ENCODE measurements at regions not wholly inside any gene's neighbourhood (a gene's known extent, or its start where the extent isn't known, plus 50 kb on each side); places are given as distances from the start of the nearest gene placed in this dataset.

GRCh38 chr5:33212439-33212838, 228.3 kb upstream of the TARS1 start:
- Histone ChIP-seq H3K9ac (ENCODE audit: low read depth in 1 of 2, low read length in 2 of 2) (no peak overlapping the region), H3K27ac (ENCODE audit: low read depth in 1 of 2, low read length in 2 of 2) (no peak overlapping the region), H3K9me3 (ENCODE audit: control insufficient read depth in 4 of 4, low read length in 3 of 4) (no peaks in the 10 kb centered on the region), H3K4me1 (ENCODE audit: control insufficient read depth in 4 of 4, insufficient read depth in 4 of 4, low read length in 3 of 4) (no peaks in the 10 kb centered on the region), H3K4me3 (ENCODE audit: low read depth in 1 of 3, low read length in 3 of 3) (no peak overlapping the region), H3K27me3 (ENCODE audit: control insufficient read depth in 4 of 4, insufficient read depth in 4 of 4, low read length in 3 of 4) (no peaks in the 10 kb centered on the region), H3K36me3 (ENCODE audit: control insufficient read depth in 4 of 4, insufficient read depth in 3 of 4, low read depth in 1 of 4, low read length in 3 of 4) (no peaks in the 10 kb centered on the region)
- TF ChIP-seq EGR1 (IDR thresholded peaks at IDR 0.05; ENCODE audit: low read depth in 2 of 2) (no peak), SP1 (IDR thresholded peaks at IDR 0.05) (no peak), FOXA2 (IDR thresholded peaks at IDR 0.05) (no peak), RAD21 (IDR thresholded peaks at IDR 0.05) (no peak), NR2F2 (IDR thresholded peaks at IDR 0.05) (no peak), GABPA (IDR thresholded peaks at IDR 0.05 in 1 of 2, conservative IDR thresholded peaks at IDR 0.05 in 1 of 2) (no peak), RXRA (IDR thresholded peaks at IDR 0.05) (no peak), ATF3 (IDR thresholded peaks at IDR 0.05) (no peak), ZBTB33 (IDR thresholded peaks at IDR 0.05) (no peak), CTCF (IDR thresholded peaks at IDR 0.05; ENCODE audit: low read depth, low read length, missing input control) (no peak), MAX (IDR thresholded peaks at IDR 0.05) (no peak)
- 10% methylated on average over 1 of the region's 1 CpG for WGBS
- no peak for DNase-seq (ENCODE audit: low spot score)

- Histone ChIP-seq H3K4me3 (ENCODE audit: low read depth in 1 of 3, low read length in 3 of 3) (no peak overlapping the region), H3K9me3 (ENCODE audit: control insufficient read depth in 4 of 4, low read length in 3 of 4) (no peaks in the 10 kb centered on the region), H3K27ac (ENCODE audit: low read depth in 1 of 2, low read length in 2 of 2) (no peak overlapping the region), H3K27me3 (ENCODE audit: control insufficient read depth in 4 of 4, insufficient read depth in 4 of 4, low read length in 3 of 4) (no peaks in the 10 kb centered on the region), H3K36me3 (ENCODE audit: control insufficient read depth in 4 of 4, insufficient read depth in 3 of 4, low read depth in 1 of 4, low read length in 3 of 4) (no peaks in the 10 kb centered on the region), H3K9ac (ENCODE audit: low read depth in 1 of 2, low read length in 2 of 2) (no peak overlapping the region), H3K4me1 (ENCODE audit: control insufficient read depth in 4 of 4, insufficient read depth in 4 of 4, low read length in 3 of 4) (no peaks in the 10 kb centered on the region)
- 54% methylated on average over 2 of the region's 2 CpGs for WGBS
- DNase-seq (ENCODE audit: low spot score), result no peak
- TF ChIP-seq FOXA2 (IDR thresholded peaks at IDR 0.05) (no peak), YY1 (IDR thresholded peaks at IDR 0.05) (no peak), JUND (IDR thresholded peaks at IDR 0.05) (no peak)
These were observed 227.9 kb upstream of the TARS1 start for GRCh38 chr5:33212900-33213299.

GRCh38 chr5:33223563-33224284, 217.0 kb upstream of the TARS1 start:
- no peaks in the 10 kb centered on the region for H3K9me3 ChIP-seq (ENCODE audit: control insufficient read depth in 4 of 4, low read length in 3 of 4)
- H3K27me3 ChIP-seq (ENCODE audit: control insufficient read depth in 4 of 4, insufficient read depth in 4 of 4, low read length in 3 of 4), result no peaks in the 10 kb centered on the region
- TF ChIP-seq RXRA (IDR thresholded peaks at IDR 0.05) (peak; percentile 17 to 36), JUND (IDR thresholded peaks at IDR 0.05) (no peak), RAD21 (IDR thresholded peaks at IDR 0.05) (peak in 1 of 2 donors; percentile 8), HNF4A (conservative IDR thresholded peaks at IDR 0.05) (peak; percentile 5 to 36), GABPA (IDR thresholded peaks at IDR 0.05 in 1 of 2, conservative IDR thresholded peaks at IDR 0.05 in 1 of 2) (no peak)
- DNase-seq (ENCODE audit: low spot score), result no peak
- H3K9ac ChIP-seq (ENCODE audit: low read depth in 1 of 2, low read length in 2 of 2), result no peak overlapping the region
- H3K4me1 ChIP-seq (ENCODE audit: control insufficient read depth in 4 of 4, insufficient read depth in 4 of 4, low read length in 3 of 4), result peaks cover 0 to 11% (median 6%) of the 10 kb centered on the region in 4 donors
- H3K27ac ChIP-seq (ENCODE audit: low read depth in 1 of 2, low read length in 2 of 2), result peak overlapping the region in 1 of 2 donors; percentile 25
- H3K36me3 ChIP-seq (ENCODE audit: control insufficient read depth in 4 of 4, insufficient read depth in 3 of 4, low read depth in 1 of 4, low read length in 3 of 4), result no peaks in the 10 kb centered on the region
- 26% methylated on average over 3 of the region's 3 CpGs for WGBS
- H3K4me3 ChIP-seq (ENCODE audit: low read depth in 1 of 3, low read length in 3 of 3), result no peak overlapping the region
